K562 (cell line): ENCODE measurements at regions not wholly inside any gene's neighbourhood (a gene's known extent, or its start where the extent isn't known, plus 50 kb on each side); places are given as distances from the start of the nearest gene placed in this dataset.

Experiments
- ADNP ChIP-seq: fragments of 200-800 bp; sonication (Bioruptor generic); IDR thresholded peaks from 2 replicates; pipeline ENCODE4 v1.6.1; 2016; ENCODE audit warnings: missing genetic modification characterization, missing compliant biosample characterization
- BACH1 ChIP-seq: fragments of 200-800 bp; sonication (Bioruptor generic); IDR thresholded peaks from 2 replicates; pipeline ENCODE4 v1.6.1; 2016; ENCODE audit warnings: missing genetic modification characterization, missing compliant biosample characterization
- BDP1 ChIP-seq: IDR thresholded peaks from 3 replicates; pipeline ENCODE4 v1.6.1; 2011; ENCODE audit not compliant: insufficient read length, insufficient read depth
- DNMT1 ChIP-seq: fragments of 450-650 bp; IDR thresholded peaks from 2 replicates; pipeline ENCODE4 v1.6.1; 2016; ENCODE audit warnings: antibody characterized with exemption, mild to moderate bottlenecking
- ELF4 ChIP-seq: fragments of 450-650 bp; formaldehyde crosslinking; IDR thresholded peaks from 2 replicates; pipeline ENCODE4 v1.4.0; 2022; ENCODE audit warnings: missing genetic modification characterization
- FOXA1 ChIP-seq: fragments of 450-650 bp; IDR thresholded peaks from 2 replicates; pipeline ENCODE4 v1.6.1; 2016; ENCODE audit warnings: mild to moderate bottlenecking, borderline replicate concordance
- KAT7 ChIP-seq: sonication (generic); formaldehyde crosslinking; IDR thresholded peaks from 2 replicates; pipeline ENCODE4 v1.8.0; 2022; ENCODE audit warnings: missing genetic modification reagents, mild to moderate bottlenecking, borderline replicate concordance
- PML ChIP-seq: IDR thresholded peaks from 2 replicates; pipeline ENCODE4 v1.6.1; 2012; ENCODE audit warnings: low read length, inconsistent platforms
- SIN3B ChIP-seq: fragments of 450-650 bp; IDR thresholded peaks from 2 replicates; pipeline ENCODE4 v1.6.1; 2017; ENCODE audit warnings: low read depth, mild to moderate bottlenecking, moderate library complexity
- SOX6 ChIP-seq: fragments of 450-650 bp; IDR thresholded peaks from 2 replicates; pipeline ENCODE4 v1.6.1; 2014; ENCODE audit warnings: mild to moderate bottlenecking
- SRSF3 ChIP-seq: fragments of 200-400 bp; formaldehyde crosslinking; IDR thresholded peaks from 2 replicates; pipeline ENCODE4 v1.6.1; 2016; ENCODE audit warnings: mild to moderate bottlenecking, low read length, moderate library complexity; ENCODE audit not compliant: insufficient read depth
- ZNF134 ChIP-seq: fragments of 250-450 bp; sonication (Bioruptor Pico); conservative IDR thresholded peaks from 2 replicates; pipeline ENCODE4 v1.4.0; 2020
- ZNF766 ChIP-seq: fragments of 200-800 bp; sonication (Bioruptor generic); conservative IDR thresholded peaks from 2 replicates; pipeline ENCODE4 v1.6.1; 2016; ENCODE audit warnings: missing genetic modification characterization, missing compliant biosample characterization
- TF ChIP-seq, protein P1 (sequence below): sonication (generic); formaldehyde crosslinking; IDR thresholded peaks from 2 replicates; pipeline ENCODE4 v1.8.1; 2023; ENCODE audit warnings: mild to moderate bottlenecking, missing genetic modification reagents

DNA sequence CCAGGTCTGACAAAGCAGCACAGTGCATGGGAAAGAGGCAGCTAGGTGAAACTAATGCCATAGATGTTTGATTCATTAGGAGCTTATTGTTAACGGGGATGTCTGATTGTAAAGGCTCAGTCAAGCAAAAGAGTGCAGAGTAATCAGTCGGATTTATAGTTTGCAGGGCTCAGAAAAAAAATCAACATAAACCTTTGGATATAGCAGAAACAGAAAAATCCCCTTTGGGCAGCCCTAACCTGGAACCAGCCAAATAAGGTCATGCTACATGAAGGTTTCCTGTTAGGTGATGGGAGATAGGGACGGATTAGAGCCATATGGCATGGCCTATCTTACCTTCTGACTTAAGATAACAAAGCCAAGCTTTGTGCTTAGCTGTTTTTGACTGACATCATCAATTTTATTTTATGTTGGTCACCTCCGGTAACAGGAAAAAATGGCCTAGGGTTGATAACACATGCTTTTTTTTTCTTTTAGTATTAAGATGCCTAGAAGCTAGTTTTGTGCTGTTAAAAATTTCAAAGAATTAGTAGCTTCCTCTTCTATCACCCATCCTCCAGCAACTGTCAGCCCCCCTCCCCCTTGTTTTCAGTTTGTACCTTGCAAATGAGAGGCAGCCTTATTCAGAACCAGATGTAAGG lies 60.7 kb upstream of the ZEB2 start (continued):
- TF ChIP-seq, protein P1, sequence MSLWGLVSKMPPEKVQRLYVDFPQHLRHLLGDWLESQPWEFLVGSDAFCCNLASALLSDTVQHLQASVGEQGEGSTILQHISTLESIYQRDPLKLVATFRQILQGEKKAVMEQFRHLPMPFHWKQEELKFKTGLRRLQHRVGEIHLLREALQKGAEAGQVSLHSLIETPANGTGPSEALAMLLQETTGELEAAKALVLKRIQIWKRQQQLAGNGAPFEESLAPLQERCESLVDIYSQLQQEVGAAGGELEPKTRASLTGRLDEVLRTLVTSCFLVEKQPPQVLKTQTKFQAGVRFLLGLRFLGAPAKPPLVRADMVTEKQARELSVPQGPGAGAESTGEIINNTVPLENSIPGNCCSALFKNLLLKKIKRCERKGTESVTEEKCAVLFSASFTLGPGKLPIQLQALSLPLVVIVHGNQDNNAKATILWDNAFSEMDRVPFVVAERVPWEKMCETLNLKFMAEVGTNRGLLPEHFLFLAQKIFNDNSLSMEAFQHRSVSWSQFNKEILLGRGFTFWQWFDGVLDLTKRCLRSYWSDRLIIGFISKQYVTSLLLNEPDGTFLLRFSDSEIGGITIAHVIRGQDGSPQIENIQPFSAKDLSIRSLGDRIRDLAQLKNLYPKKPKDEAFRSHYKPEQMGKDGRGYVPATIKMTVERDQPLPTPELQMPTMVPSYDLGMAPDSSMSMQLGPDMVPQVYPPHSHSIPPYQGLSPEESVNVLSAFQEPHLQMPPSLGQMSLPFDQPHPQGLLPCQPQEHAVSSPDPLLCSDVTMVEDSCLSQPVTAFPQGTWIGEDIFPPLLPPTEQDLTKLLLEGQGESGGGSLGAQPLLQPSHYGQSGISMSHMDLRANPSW (CRISPR knock-in tag), result no peak
- TF ChIP-seq ELF4 (no peak), ZNF134 (CRISPR knock-in tag) (no peak), KAT7 (CRISPR knock-in tag) (no peak), SOX6 (peak; percentile 96), ADNP (tag) (no peak), PML (peak; percentile 63), SIN3B (no peak), BACH1 (tag) (no peak), FOXA1 (no peak), BDP1 (no peak), DNMT1 (no peak), ZNF766 (no peak), SRSF3 (no peak)
